ENCODE measurements at regions not wholly inside any gene's neighbourhood (a gene's known extent, or its start where the extent isn't known, plus 50 kb on each side); places are given as distances from the start of the nearest gene placed in this dataset.
"Not testable (repeated sequence)": the region's sequence is repeated elsewhere in the genome, so short reads cannot be mapped to it uniquely, and the experiment has no call there.

GRCh38 chr13:59439776-59440428 lies 723.8 kb downstream of the DIAPH3 start:
- 87 to 97% (median 87%) methylated on average over 27 to 29 of the region's 29 CpGs for WGBS, 3 donors
- Histone ChIP-seq H3K27ac (no peak overlapping the region), H3K4me3 (no peak overlapping the region), H3K9me3 (no peaks in the 10 kb centered on the region), H3K4me1 (ENCODE audit: insufficient read depth) (no peaks in the 10 kb centered on the region), H3K27me3 (no peaks in the 10 kb centered on the region), H3K36me3 (no peaks in the 10 kb centered on the region)
- no peak for DNase-seq
- intact Hi-C loops (cut with DNase I) = no loop called here
- no peak for TF ChIP-seq CTCF (IDR thresholded peaks at IDR 0.05)
- TF ChIP-seq POLR2A (IDR thresholded peaks at IDR 0.05) = no peak
- no peak for TF ChIP-seq EP300 (IDR thresholded peaks at IDR 0.05)

GRCh38 chr13:59441068-59441467 lies 722.7 kb downstream of the DIAPH3 start:
- H3K4me1 ChIP-seq (ENCODE audit: insufficient read depth); H3K4me3 ChIP-seq; H3K27ac ChIP-seq; H3K9me3 ChIP-seq; DNase-seq; intact Hi-C loops (cut with DNase I); H3K36me3 ChIP-seq; H3K27me3 ChIP-seq: not testable (repeated sequence)
- WGBS, 3 donors = 75 to 90% (median 86%) methylated on average over 13 of the region's 13 CpGs

GRCh38 chr13:59441596-59442280 lies 722.0 kb downstream of the DIAPH3 start:
- no peak for DNase-seq
- no peak for TF ChIP-seq CTCF (IDR thresholded peaks at IDR 0.05)
- TF ChIP-seq POLR2A (IDR thresholded peaks at IDR 0.05) = no peak
- TF ChIP-seq EP300 (IDR thresholded peaks at IDR 0.05) = no peak
- no peaks in the 10 kb centered on the region for H3K36me3 ChIP-seq
- 69 to 84% (median 69%) methylated on average over 7 of the region's 7 CpGs for WGBS, 3 donors
- no peak overlapping the region for H3K27ac ChIP-seq
- H3K4me1 ChIP-seq (ENCODE audit: insufficient read depth) = no peaks in the 10 kb centered on the region
- H3K9me3 ChIP-seq = no peaks in the 10 kb centered on the region
- intact Hi-C loops (cut with DNase I) = no loop called here
- no peak overlapping the region for H3K4me3 ChIP-seq
- no peaks in the 10 kb centered on the region for H3K27me3 ChIP-seq

GRCh38 chr13:59442461-59442860 lies 721.3 kb downstream of the DIAPH3 start:
- no peak for DNase-seq
- Histone ChIP-seq H3K27me3 (no peaks in the 10 kb centered on the region), H3K9me3 (no peaks in the 10 kb centered on the region), H3K4me3 (no peak overlapping the region), H3K4me1 (ENCODE audit: insufficient read depth) (no peaks in the 10 kb centered on the region), H3K27ac (no peak overlapping the region), H3K36me3 (no peaks in the 10 kb centered on the region)
- 40 to 64% (median 54%) methylated on average over 4 of the region's 4 CpGs for WGBS, 3 donors
- TF ChIP-seq CTCF (IDR thresholded peaks at IDR 0.05) = no peak
- no peak for TF ChIP-seq POLR2A (IDR thresholded peaks at IDR 0.05)
- no peak for TF ChIP-seq EP300 (IDR thresholded peaks at IDR 0.05)
- intact Hi-C loops (cut with DNase I) = no loop called here

- no peak for DNase-seq
- H3K27me3 ChIP-seq = no peaks in the 10 kb centered on the region
- H3K4me1 ChIP-seq (ENCODE audit: insufficient read depth) = no peaks in the 10 kb centered on the region
- TF ChIP-seq CTCF (IDR thresholded peaks at IDR 0.05) = no peak
- TF ChIP-seq EP300 (IDR thresholded peaks at IDR 0.05) = no peak
- TF ChIP-seq POLR2A (IDR thresholded peaks at IDR 0.05) = no peak
- no peak overlapping the region for H3K4me3 ChIP-seq
- no peaks in the 10 kb centered on the region for H3K36me3 ChIP-seq
- H3K9me3 ChIP-seq = no peaks in the 10 kb centered on the region
- intact Hi-C loops (cut with DNase I) = no loop called here
- H3K27ac ChIP-seq = no peak overlapping the region
- WGBS, 3 donors = 28 to 53% (median 36%) methylated on average over 6 of the region's 6 CpGs
These were observed 720.7 kb downstream of the DIAPH3 start for GRCh38 chr13:59442944-59443486.
